ENCODE measurements at regions not wholly inside any gene's neighbourhood (a gene's known extent, or its start where the extent isn't known, plus 50 kb on each side); places are given as distances from the start of the nearest gene placed in this dataset.

- TF ChIP-seq MXI1 (IDR thresholded peaks at IDR 0.05; ENCODE audit: borderline replicate concordance, low read depth, low read length): no peak
- no peak for TF ChIP-seq CTCF (conservative IDR thresholded peaks at IDR 0.05; ENCODE audit: low read depth, low read length)
- no peak for TF ChIP-seq RAD21 (IDR thresholded peaks at IDR 0.05; ENCODE audit: low read length)
- TF ChIP-seq, protein P1, sequence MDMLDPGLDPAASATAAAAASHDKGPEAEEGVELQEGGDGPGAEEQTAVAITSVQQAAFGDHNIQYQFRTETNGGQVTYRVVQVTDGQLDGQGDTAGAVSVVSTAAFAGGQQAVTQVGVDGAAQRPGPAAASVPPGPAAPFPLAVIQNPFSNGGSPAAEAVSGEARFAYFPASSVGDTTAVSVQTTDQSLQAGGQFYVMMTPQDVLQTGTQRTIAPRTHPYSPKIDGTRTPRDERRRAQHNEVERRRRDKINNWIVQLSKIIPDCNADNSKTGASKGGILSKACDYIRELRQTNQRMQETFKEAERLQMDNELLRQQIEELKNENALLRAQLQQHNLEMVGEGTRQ (IDR thresholded peaks at IDR 0.05; ENCODE audit: low read depth, low read length): no peak
- no peak for TF ChIP-seq BHLHE40 (IDR thresholded peaks at IDR 0.05; ENCODE audit: low read depth, low read length)
- TF ChIP-seq RCOR1 (IDR thresholded peaks at IDR 0.05; ENCODE audit: insufficient replicate concordance, low read length): no peak
- TF ChIP-seq POLR2A (IDR thresholded peaks at IDR 0.05; ENCODE audit: low read depth, low read length): no peak
- TF ChIP-seq NFE2L2 (IDR thresholded peaks at IDR 0.05; ENCODE audit: low read depth, low read length): no peak
- TF ChIP-seq MAZ (IDR thresholded peaks at IDR 0.05; ENCODE audit: borderline replicate concordance, low read depth, low read length): no peak
- no peak for TF ChIP-seq SMC3 (IDR thresholded peaks at IDR 0.05; ENCODE audit: low read depth, low read length)
- TF ChIP-seq CHD1 (IDR thresholded peaks at IDR 0.05; ENCODE audit: low read depth, low read length): no peak
- no peak for TF ChIP-seq CEBPB (IDR thresholded peaks at IDR 0.05; ENCODE audit: low read depth, low read length)
Observed at GRCh38 chr22:48579928-48580309, 1247.8 kb downstream of the BRD1 start.

Measured in IMR-90 (cell line).